OCI-LY1 (cell line): ENCODE measurements at regions not wholly inside any gene's neighbourhood (a gene's known extent, or its start where the extent isn't known, plus 50 kb on each side); places are given as distances from the start of the nearest gene placed in this dataset.

ENCODE experiments used
- CTCF ChIP-seq: fragments of 200-600 bp; sonication (generic), shearing (Covaris generic); IDR thresholded peaks from 2 replicates; pipeline ENCODE4 v1.5.1; 2017; ENCODE audit warnings: mild to moderate bottlenecking, antibody characterized with exemption, low read length, moderate library complexity, mixed read lengths
- EZH2 ChIP-seq: fragments of 200-600 bp; sonication (generic), shearing (Covaris generic); IDR thresholded peaks from 2 replicates; pipeline ENCODE4 v1.8.0; 2017; ENCODE audit warnings: borderline replicate concordance, mixed run types, mild to moderate bottlenecking, antibody characterized with exemption, low read length, moderate library complexity, mixed read lengths

DNA sequence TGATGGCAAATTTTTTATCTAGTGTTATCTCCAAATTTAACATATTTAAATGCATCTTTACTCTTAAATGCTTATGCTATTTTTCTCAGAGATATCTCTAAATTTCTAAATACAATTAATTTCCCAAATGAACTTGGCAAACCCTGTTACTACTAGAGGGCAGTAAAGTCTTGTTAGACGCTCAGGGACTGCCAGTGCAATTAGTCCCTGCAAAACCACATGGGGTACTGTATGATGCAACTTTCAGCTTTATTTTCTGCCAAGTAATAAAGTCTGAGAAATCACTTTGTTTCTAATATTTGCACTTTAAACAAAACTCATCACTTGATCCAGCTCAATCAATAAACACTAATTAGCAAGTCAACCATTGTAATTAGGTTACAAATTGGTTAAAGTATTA is 76.0 kb upstream of the ADGRB3 start:
- no peak for TF ChIP-seq CTCF
- no peak for TF ChIP-seq EZH2
